NCI-H2171 (cell line): ENCODE measurements at regions not wholly inside any gene's neighbourhood (a gene's known extent, or its start where the extent isn't known, plus 50 kb on each side); places are given as distances from the start of the nearest gene placed in this dataset.
"Not testable (repeated sequence)": the region's sequence is repeated elsewhere in the genome, so short reads cannot be mapped to it uniquely, and the experiment has no call there.

Experiments used
- DNase-seq: peaks from one replicate; lab custom pipeline; 2025; lab: John Stamatoyannopoulos, UW

GRCh38 chrX:102784550-102784949 lies 64.0 kb downstream of the GPRASP3 start:
- no peak for DNase-seq

GRCh38 chrX:102787283-102787682 lies 66.7 kb downstream of the GPRASP3 start:
- DNase-seq = no peak

DNA sequence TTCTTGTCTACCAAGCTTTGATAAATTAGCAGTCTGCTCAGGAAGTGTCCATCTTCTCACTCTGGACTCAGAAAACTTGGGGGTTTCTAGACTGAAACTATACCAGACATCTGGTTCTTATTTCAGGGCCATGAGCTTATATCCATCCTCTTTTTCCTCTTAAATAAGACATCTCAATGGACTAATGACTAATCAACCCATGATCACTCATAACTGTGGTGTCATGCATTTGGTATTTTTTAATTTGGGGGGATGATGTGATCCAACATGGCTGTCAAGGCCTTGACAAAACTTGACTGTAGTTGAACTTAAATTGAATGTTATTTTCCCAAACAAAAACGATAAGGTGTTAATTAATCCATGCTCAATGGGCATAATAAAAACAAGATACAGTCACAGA lies 87.8 kb downstream of the GPRASP3 start:
- DNase-seq = no peak

- DNase-seq = not testable (repeated sequence)
Measured at GRCh38 chrX:102818269-102818668, 97.7 kb downstream of the GPRASP3 start.

GRCh38 chrX:102832661-102833060 lies 104.4 kb upstream of the RAB40AL start:
- DNase-seq = no peak

DNA sequence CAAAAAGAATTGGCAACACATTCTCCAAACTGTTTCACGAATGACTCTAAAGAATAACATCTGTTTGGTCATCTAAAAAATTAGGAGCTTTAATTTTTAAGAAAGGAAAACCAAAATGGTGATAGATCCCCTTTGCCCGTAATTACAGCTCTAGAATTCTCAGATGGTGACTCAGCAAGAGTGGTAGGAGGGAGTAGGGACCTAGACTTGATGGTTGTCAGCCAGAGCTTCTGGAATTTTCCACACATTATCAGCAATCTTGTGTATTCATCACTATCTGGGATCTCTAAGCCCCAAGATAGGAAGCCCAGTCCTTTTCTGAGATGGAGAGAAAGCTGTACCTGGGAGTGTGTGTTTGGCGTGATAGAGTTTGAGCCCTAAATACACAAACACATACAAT lies 103.9 kb upstream of the RAB40AL start:
- no peak for DNase-seq

DNA sequence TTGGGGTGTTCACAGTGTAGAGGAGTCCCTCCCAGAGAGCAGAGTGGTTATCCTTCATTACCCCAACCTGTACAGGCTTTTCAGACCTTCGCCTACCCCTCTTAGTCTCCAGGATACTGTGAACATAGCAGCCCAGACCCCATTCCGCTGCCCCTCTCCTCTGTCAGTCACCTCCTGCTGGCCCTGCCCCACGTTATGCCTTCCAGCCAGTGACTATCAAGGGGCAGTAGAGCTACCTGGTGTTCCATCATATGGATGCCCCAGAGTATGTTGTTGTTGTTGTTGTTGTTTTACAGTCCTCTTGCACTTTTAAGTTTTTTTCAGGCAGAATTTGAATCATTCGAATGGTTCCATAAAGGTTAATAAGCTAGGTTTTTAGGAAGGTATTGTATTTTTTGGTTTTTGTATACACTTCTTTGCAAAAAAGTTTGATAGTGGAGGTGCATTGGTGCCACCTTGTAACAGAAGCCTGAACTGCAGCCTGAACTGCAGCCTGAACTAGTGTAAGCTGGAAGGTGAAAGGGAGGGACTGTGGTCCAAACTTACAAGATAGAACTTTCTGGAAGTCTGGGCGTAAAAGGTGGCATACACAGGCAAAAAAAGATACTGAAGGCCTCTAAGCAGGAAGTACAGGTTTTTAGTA lies 101.4 kb upstream of the RAB40AL start:
- DNase-seq = no peak

DNA sequence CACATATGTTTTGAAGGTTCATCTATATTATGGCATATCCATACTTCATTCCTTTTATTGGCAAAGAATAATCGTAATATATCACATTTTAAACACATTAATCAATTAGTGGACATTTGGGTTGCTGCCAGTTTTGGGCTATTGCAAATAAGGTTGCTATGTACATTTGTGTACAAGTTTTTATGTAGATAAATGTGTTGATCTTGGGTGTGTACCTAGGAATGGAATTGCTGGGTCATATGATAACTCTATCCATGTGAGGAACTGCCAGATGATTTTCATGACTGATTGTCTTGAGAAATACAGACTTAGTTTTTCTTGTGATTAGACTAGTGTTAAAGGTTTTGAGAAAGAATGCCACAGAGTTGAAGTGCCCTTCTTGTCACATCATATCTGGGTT lies 99.2 kb upstream of the RAB40AL start:
- no peak for DNase-seq

GRCh38 chrX:102840871-102841705 lies 96.0 kb upstream of the RAB40AL start:
- DNase-seq = no peak

DNA sequence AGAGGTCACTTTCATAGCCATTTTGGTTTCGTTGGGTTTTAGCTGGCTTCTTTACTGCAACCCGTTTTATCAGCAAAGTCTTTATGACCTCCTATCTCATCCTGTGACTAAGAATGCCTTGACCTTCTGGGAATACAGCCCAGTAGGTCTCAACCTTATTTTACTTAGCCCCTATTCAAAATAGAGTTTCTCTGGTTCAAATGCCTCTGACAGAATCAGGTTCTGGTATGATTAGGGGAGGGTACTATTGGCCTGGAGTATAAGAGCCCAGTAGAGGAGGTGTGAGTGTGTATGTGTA lies 95.4 kb upstream of the RAB40AL start:
- DNase-seq = no peak

- no peak for DNase-seq
Measured at GRCh38 chrX:102845020-102845419, 92.1 kb upstream of the RAB40AL start.

- DNase-seq = no peak
Measured at GRCh38 chrX:102846544-102847236, 90.4 kb upstream of the RAB40AL start.

DNA sequence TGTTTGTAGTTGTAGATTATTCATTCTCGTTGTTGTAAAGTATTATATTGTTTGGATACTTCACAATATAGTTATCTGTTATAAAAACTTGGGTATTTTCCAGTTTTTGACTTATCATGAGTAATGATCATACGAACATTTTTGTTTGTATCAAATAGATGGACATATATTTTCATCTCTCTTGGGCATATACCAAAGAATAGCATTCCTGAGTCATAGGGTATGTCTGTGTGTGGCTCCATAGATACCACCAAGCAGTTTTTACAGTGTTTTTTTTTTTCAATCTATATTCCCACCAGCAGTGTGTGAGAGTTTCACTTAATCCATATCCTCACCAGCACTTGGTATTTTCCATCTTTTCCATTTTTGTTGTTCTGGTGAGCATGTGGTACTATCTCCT lies 89.7 kb upstream of the RAB40AL start:
- DNase-seq = no peak

- DNase-seq = no peak
Measured at GRCh38 chrX:102849396-102849795, 87.7 kb upstream of the RAB40AL start.

DNA sequence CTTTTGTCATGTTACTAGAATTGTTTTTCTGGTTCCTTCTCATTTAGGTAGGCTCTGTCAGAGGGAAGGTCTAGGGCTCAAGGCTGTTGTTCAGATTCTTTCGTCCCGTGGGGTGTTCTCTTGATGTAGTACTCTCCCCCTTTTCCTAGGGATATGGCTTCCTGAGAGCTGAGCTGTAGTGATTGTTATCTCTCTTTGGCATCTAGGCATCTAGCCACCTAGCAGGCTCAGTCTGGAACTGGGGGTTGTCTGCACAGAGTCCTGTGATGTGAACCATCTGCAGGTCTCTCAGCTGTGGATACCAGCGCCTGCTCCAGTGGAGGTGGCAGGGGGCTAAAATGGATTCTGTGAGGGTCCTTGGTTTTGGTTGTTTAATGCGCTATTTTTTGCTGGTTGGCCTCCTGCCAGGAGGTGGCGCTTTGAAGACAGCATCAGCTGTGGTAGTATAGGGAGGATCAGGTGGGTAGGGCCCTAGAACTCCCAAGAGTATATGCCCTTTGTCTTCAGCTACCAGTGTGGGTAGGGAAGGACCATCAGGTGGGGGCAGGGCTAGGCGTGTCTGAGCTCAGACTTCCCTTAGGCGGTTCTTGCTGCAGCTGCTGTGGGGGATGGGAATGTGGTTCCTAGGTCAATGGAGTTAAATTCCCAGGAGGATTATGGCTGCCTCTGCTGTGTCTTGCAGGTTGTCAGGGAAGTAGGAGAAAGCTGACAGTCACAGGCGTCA lies 78.1 kb upstream of the RAB40AL start:
- DNase-seq = peak; percentile 46

DNA sequence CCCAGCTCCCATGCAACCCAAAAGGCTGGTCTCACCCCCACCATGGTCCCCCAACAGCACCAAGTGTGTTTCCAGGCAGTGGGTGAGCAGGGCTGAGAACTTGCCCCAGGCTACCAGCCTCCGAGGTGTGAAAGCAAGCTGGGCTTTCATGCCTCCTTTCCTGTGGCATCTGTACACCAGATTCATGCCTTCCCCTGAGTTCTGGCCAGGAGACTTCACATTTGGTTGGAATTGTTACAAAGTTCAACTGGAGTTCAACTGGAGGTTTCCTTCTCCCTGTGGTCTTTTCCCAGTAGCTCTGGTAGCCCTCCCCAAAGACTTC lies 77.6 kb upstream of the RAB40AL start:
- DNase-seq = no peak

DNA sequence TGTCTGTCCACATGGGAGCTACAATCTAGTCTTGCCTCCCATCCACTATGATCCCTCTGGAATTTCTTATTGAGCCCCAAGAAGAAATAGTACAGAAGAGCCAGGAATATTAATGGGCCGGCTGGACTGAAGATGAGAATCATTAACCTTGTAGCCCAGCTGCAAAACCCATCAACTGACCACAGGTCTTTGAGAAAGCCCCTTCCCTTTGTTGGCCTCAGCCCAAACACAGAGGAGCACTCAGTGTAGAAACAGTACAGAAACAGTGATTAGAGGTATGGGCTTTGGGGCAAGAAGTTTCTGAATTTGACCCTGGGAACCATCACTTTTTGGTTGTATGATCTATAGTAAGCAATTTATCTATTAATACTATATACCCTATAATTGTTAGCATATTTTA lies 76.8 kb upstream of the RAB40AL start:
- no peak for DNase-seq

- peak; percentile 3 for DNase-seq
Measured at GRCh38 chrX:102863735-102864134, 73.3 kb upstream of the RAB40AL start.

- no peak for DNase-seq
Measured at GRCh38 chrX:102866981-102867656, 70.0 kb upstream of the RAB40AL start.

- no peak for DNase-seq
Measured at GRCh38 chrX:102883491-102883890, 53.6 kb upstream of the RAB40AL start.
